NCI-H526 (cell line): ENCODE measurements at regions not wholly inside any gene's neighbourhood (a gene's known extent, or its start where the extent isn't known, plus 50 kb on each side); places are given as distances from the start of the nearest gene placed in this dataset.

Experiments
- DNase-seq, 2 experiments: peaks; one replicate each; lab custom pipeline; 2025; lab: John Stamatoyannopoulos, UW

DNA sequence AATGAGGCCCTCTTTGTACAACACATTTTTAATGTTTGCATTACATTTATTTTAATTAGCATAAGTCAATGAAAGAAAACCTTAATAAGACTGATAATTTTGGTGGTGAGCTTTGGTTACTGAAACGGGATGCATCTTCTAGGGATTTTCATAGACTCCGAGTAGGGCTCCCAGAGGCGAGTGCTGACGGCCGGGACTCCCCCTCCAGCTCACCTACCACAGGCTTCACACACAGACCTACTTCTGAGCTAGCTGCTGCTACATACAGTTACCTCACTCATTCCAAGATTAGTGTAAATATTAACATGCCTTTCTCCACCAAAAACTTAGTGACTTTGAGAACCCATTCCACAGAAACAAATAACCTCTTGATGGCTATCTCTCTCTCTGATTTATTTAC, 271.1 kb downstream of the GALR1 start:
- no peak for DNase-seq

- DNase-seq, result no peak
These were observed 272.5 kb downstream of the GALR1 start for GRCh38 chr18:77522051-77522675.

- DNase-seq, result no peak
These were observed 275.3 kb downstream of the GALR1 start for GRCh38 chr18:77524909-77525308.

- no peak for DNase-seq
These were observed 277.3 kb downstream of the GALR1 start for GRCh38 chr18:77526962-77527361.

DNA sequence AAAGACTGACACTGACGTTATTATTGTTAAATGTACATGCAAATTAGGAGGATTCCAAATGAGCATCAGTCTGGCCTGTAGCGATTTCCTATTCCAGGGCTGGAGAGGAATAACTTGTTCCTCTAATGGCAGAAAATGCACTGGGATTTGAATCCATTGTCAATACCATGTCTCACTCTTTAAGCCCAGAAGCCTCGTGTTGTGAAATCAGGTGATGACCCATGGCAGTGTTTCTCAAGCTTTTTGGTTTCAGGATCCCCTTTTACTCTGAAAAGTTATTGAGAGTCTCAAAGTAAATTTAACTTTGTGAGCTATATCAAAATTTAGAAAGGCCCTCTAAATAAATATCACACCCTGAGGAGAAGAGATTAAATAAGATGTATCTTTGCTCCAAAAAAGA, 279.2 kb downstream of the GALR1 start:
- peak in 1 of 2 experiments; percentile 55 for DNase-seq

GRCh38 chr18:77529492-77530176, 280.0 kb downstream of the GALR1 start:
- no peak for DNase-seq

DNA sequence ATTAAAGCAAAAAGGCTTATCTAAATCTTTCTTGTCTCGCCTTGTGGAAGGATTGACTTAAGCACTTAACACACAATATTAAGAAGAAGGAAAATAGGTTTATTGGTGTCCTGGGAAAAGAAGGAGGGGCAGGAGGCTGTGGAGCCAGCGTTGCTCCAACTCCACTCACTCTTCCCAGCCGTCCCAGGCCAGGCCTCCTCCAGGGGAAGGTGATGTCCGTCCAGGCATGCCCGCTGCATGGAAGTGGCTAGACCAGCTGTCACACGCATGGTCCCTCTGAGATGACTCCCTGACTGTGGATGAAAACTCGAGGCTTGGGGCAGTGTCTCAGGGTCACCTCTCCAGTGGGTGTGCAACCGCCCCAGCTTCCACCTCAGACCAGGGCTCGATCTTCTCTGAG, 281.1 kb downstream of the GALR1 start:
- DNase-seq, result no peak

DNA sequence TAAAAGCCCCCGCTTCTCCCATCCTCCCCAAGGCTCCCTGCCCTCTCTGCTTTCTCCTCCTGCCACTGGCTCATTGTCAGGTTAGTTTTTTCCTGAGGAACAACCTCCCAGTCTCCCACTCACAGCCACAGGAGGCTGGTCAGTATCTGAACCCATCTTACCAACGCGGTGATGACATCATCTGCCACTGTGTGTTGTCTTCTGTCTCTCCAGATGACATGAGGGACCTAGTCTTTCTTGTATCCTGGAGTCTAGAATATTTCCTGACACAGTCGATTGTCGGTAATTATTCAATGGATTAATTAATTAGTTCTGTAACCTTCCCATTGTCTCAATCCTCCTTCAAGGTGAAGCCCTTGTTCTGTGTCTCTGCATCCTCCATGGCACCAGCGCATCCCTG, 290.2 kb downstream of the GALR1 start:
- no peak for DNase-seq

- no peak for DNase-seq
These were observed 295.1 kb downstream of the GALR1 start for GRCh38 chr18:77544792-77545191.

DNA sequence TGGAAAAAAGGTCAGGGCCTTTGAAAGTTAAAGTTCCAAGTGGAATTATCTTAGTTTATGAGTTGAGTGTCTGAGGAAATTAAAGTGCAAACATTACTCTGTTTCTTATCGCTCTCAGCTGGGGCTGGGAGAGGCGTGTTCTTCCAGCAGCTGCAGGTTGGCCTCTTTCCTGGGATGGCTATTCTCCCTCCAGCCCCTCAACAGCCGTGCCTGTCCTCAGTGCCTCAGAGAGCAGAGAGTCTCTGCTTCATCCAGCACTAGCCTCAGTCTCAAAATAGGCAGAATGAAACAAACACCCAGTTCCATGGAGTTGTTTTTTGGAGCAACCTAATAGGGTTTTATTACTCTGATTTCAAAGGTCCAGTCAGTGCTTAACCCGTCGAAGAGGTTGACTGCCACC, 298.1 kb downstream of the GALR1 start:
- DNase-seq, result no peak

GRCh38 chr18:77548790-77549420, 299.3 kb downstream of the GALR1 start:
- no peak for DNase-seq

DNA sequence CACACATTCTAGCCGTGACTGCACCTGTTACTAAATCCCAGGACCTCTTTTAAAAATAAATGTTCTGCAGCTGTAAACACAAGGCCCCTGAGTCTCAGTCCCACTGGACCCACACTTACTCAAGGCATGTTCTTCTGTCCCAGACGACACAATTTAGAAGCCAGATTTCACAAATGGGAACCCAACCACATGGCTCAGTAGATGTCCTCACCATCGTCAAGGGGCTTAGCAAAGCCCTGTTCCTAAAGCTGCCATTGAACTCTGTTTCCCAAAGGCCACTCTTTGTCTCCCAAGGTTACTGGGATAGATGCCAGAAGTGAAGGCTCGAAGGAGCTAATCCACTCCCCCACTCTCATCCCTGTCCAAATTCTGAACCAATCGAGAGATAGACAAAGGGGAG, 301.0 kb downstream of the GALR1 start:
- DNase-seq, result no peak

DNA sequence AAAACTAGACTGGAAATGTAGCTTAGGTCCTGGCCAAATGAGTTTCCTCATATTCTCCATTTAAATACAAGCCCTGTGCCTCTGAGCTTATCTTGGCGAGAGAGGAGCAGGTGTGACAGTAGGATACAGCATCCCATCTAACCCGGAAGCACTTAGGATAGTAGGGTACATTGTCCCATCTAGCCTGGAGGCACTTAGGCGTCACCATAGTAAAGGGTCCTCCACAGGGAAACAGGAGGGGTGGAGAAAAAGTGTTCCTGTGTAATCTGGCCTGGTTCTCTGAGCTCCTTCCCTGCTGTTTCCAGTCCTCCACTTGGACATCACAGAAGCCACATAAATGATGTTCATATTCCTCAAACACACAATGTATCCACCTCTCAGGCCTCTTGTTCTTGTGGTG, 301.4 kb downstream of the GALR1 start:
- peak in 1 of 2 experiments; percentile 3 for DNase-seq

- DNase-seq, result no peak
These were observed 303.3 kb downstream of the GALR1 start for GRCh38 chr18:77552945-77553344.

GRCh38 chr18:77554061-77554460, 304.4 kb downstream of the GALR1 start:
- no peak for DNase-seq

- no peak for DNase-seq
These were observed 307.5 kb downstream of the GALR1 start for GRCh38 chr18:77557046-77557587.

GRCh38 chr18:77559274-77559910, 309.7 kb downstream of the GALR1 start:
- DNase-seq, result no peak

- peak; percentile 14 to 31 for DNase-seq
These were observed 310.8 kb downstream of the GALR1 start for GRCh38 chr18:77560341-77560992.

- DNase-seq, result no peak
These were observed 317.0 kb downstream of the GALR1 start for GRCh38 chr18:77566604-77567003.

DNA sequence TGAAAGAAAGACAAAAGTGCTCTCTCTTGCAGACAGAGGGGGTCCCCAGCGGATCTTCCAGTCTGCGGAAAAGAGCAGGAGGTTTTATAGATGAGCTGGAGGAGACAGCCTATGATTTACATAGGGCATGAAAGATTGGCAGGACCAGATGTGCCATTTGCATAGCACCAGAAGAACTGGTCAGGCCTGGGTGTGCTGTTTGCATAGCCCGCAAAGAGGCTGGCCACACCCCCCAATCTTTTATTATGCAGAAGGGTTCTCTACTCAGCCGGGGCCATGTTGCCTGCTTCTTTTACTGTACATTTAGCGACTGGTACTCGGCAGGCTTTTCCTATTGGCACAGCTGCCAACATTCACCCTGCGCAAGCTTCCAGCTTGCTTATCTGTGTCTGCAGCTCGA, 317.6 kb downstream of the GALR1 start:
- peak; percentile 88 to 92 for DNase-seq

GRCh38 chr18:77571743-77572142, 322.1 kb downstream of the GALR1 start:
- no peak for DNase-seq

DNA sequence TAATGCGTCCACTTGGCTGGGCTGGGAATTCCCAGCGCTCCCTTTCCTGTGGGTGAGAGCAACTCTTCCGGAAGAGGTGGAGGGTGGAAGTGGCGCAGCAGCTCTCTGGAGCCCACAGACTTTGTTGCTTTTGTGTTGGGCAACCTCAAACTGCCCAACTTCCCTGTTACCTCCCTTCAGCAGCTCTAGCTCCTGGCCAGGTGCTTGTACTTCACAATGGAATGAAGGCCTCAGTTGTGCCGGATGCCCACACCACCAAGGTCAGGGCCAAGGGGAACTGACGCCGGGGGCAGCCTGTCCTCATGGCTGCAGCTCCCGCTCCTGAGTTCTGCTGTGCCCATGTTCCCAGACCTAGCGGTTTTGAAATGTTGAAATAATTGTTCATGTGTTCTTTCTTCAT, 322.9 kb downstream of the GALR1 start:
- no peak for DNase-seq
